ENCODE measurements at regions not wholly inside any gene's neighbourhood (a gene's known extent, or its start where the extent isn't known, plus 50 kb on each side); places are given as distances from the start of the nearest gene placed in this dataset.

- peaks cover 7 to 14% (median 14%) of the 10 kb centered on the region in 4 donors for H3K4me1 ChIP-seq
- no peak for TF ChIP-seq CTCF (IDR thresholded peaks at IDR 0.05)
- TF ChIP-seq POLR2A (IDR thresholded peaks at IDR 0.05): no peak
- TF ChIP-seq EP300 (IDR thresholded peaks at IDR 0.05): no peak
- no peak for TF ChIP-seq POLR2AphosphoS5 (IDR thresholded peaks at IDR 0.05)
- 68 to 84% (median 80%) methylated on average over 5 of the region's 5 CpGs for WGBS, 5 donors
- no peaks in the 10 kb centered on the region for H3K36me3 ChIP-seq
- intact Hi-C loops (cut with DNase I; ENCODE audit: low total_unique reads): no loop called here
- H3K9me3 ChIP-seq: no peaks in the 10 kb centered on the region
- peaks cover 0 to 45% (median 28%) of the 10 kb centered on the region in 3 donors for H3K27me3 ChIP-seq
- no peak overlapping the region for H3K4me3 ChIP-seq
- DNase-seq: no peak
- H3K27ac ChIP-seq: no peak overlapping the region
These were observed 809.2 kb upstream of the TMEM132C start for GRCh38 chr12:127457726-127458125.

GRCh38 chr12:127459166-127459565, 807.8 kb upstream of the TMEM132C start:
- intact Hi-C loops (cut with DNase I; ENCODE audit: low total_unique reads): no loop called here
- TF ChIP-seq CTCF (IDR thresholded peaks at IDR 0.05) (no peak), POLR2AphosphoS5 (IDR thresholded peaks at IDR 0.05) (no peak), EP300 (IDR thresholded peaks at IDR 0.05) (no peak), POLR2A (IDR thresholded peaks at IDR 0.05) (no peak)

GRCh38 chr12:127459687-127460086, 807.3 kb upstream of the TMEM132C start:
- WGBS, 5 donors: 81 to 92% (median 89%) methylated on average over 6 of the region's 6 CpGs
- Histone ChIP-seq H3K36me3 (no peaks in the 10 kb centered on the region), H3K4me3 (no peak overlapping the region), H3K27me3 (peaks cover under 1 to 36% (median 20%) of the 10 kb centered on the region in 3 donors), H3K27ac (no peak overlapping the region), H3K4me1 (peaks cover 7 to 14% (median 14%) of the 10 kb centered on the region in 4 donors), H3K9me3 (no peaks in the 10 kb centered on the region)
- intact Hi-C loops (cut with DNase I; ENCODE audit: low total_unique reads): no loop called here
- DNase-seq: no peak
- TF ChIP-seq EP300 (IDR thresholded peaks at IDR 0.05): no peak

More at GRCh38 chr12:127459166-127459565, 807.8 kb upstream of the TMEM132C start:
- no peaks in the 10 kb centered on the region for H3K36me3 ChIP-seq
- no peak for DNase-seq
- peaks cover 0 to 41% (median 25%) of the 10 kb centered on the region in 3 donors for H3K27me3 ChIP-seq
- WGBS, 5 donors: 58 to 66% (median 59%) methylated on average over 2 of the region's 2 CpGs
- peaks cover 7 to 14% (median 14%) of the 10 kb centered on the region in 4 donors for H3K4me1 ChIP-seq
- no peak overlapping the region for H3K4me3 ChIP-seq
- no peaks in the 10 kb centered on the region for H3K9me3 ChIP-seq
- no peak overlapping the region for H3K27ac ChIP-seq

- TF ChIP-seq EP300 (IDR thresholded peaks at IDR 0.05) (no peak), POLR2A (IDR thresholded peaks at IDR 0.05) (no peak), CTCF (IDR thresholded peaks at IDR 0.05) (no peak)
- intact Hi-C loops (cut with DNase I; ENCODE audit: low total_unique reads): no loop called here
- Histone ChIP-seq H3K27ac (no peak overlapping the region), H3K36me3 (no peaks in the 10 kb centered on the region), H3K4me1 (no peaks in the 10 kb centered on the region), H3K27me3 (peaks cover 0 to 13% (median 4%) of the 10 kb centered on the region in 3 donors), H3K9me3 (no peaks in the 10 kb centered on the region), H3K4me3 (no peak overlapping the region)
- DNase-seq: no peak
- WGBS, 5 donors: 91 to 100% (median 96%) methylated on average over 1 of the region's 1 CpG
These were observed 803.7 kb upstream of the TMEM132C start for GRCh38 chr12:127463237-127463636.

GRCh38 chr12:127469331-127469730, 797.6 kb upstream of the TMEM132C start:
- DNase-seq: no peak
- no peaks in the 10 kb centered on the region for H3K36me3 ChIP-seq
- no peak overlapping the region for H3K27ac ChIP-seq
- WGBS, 5 donors: 81 to 94% (median 86%) methylated on average over 1 of the region's 1 CpG
- no peaks in the 10 kb centered on the region for H3K4me1 ChIP-seq
- intact Hi-C loops (cut with DNase I; ENCODE audit: low total_unique reads): no loop called here
- no peak overlapping the region for H3K4me3 ChIP-seq
- H3K27me3 ChIP-seq: peaks cover 0 to 4% (median 0%) of the 10 kb centered on the region in 3 donors
- TF ChIP-seq CTCF (IDR thresholded peaks at IDR 0.05) (no peak), POLR2AphosphoS5 (IDR thresholded peaks at IDR 0.05) (no peak), EP300 (IDR thresholded peaks at IDR 0.05) (no peak)
- peaks cover 0 to 5% (median 0%) of the 10 kb centered on the region in 4 donors for H3K9me3 ChIP-seq

Data from stomach (tissue), 8 donors.